ENCODE measurements at regions not wholly inside any gene's neighbourhood (a gene's known extent, or its start where the extent isn't known, plus 50 kb on each side); places are given as distances from the start of the nearest gene placed in this dataset.

GRCh38 chr10:120217736-120218135 lies 239.3 kb upstream of the PLPP4 start:
- TF ChIP-seq CTCF (IDR thresholded peaks at IDR 0.05) (no peak), POLR2A (IDR thresholded peaks at IDR 0.05) (no peak)

Data from thyroid gland (tissue), 4 donors.